Stimulated activated CD4-positive, alpha-beta T cell treated with anti-CD3 and anti-CD28 coated beads, TNF-alpha, amount 100 ng/mL, for 48 hours (primary cell): ENCODE measurements at regions not wholly inside any gene's neighbourhood (a gene's known extent, or its start where the extent isn't known, plus 50 kb on each side); places are given as distances from the start of the nearest gene placed in this dataset.

Experiments used
- DNase-seq, 3 donors: peaks; one replicate each; pipeline ENCODE4 v3.0.0-alpha.2; 2020; ENCODE audit warnings: low read depth in 3 of 3

DNA sequence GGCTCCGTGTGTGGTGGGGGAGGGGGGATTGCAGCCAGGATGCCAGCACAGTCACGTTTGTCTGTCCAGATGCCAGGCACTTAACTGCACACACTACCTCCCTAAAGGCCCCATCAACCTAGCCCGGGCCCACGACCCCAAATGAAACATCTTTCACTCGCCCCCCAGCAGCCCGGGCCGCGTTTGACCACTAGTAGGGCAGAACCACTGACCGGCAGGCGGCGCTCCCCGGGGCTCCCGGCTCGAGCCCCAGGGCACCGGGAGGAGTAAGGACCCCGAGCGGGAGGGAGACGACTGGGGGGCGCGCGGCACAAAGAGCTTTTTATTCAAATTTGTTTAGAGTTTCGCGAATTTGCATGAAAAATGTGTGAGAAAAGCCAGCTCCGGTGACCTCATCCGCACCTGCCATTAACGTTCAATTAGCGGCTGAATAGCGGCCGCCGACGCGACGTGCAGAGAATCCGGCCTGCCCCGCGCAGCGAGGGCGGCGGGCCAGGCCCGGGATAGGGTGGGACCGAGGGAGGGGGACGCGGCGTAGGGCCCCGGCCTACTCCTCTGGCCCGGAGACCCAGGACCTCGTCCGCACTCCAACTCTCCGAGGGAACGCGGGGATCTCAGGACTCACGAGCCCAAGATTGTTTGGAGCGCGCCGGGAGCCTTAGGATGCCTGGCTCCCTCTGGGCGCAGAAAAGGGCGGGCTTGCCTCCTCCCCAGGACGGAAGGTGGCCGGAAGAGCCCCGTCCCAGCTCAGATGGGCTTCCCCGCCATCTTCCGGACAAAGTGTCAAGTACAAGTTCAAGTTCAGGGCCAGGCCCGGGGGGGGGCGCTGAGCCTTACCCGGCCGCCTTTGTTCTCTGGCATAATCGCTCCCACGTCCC is 64.9 kb upstream of the POLG start:
- no peak for DNase-seq

DNA sequence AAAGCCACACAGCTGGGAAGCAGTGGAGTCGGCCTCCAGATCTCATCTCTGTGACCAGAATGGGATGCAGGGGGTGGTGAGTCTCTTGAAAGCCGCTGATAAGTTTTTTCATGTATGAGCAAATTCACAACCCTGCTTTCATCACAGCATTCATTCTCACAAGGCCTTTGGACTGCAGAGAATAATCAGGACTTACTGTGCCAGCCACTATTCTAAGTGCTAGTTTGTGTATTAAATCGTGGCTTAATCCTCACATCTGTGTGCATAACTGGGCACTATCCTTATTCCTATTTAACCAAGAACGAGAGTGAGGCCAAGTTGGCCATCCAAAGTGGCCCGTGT is 64.2 kb upstream of the POLG start:
- DNase-seq: no peak

DNA sequence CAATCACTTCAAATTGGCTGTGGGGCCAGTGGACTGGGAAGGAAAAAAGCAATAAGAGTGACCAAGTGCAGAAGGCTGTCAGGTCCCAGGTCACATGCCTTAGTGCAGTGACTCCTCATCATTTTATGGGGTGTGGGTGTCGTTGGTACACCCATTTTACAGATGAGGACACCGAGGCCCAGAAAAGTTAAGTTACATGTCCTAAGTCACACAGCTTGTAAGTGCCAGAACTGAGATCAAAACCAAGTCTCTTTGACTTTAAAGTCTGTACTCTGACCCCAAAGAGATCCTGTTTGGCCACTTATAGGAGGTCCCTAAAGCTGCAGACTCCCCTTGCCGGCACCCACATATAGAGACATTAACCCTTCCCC is 63.0 kb upstream of the POLG start:
- DNase-seq: no peak

DNA sequence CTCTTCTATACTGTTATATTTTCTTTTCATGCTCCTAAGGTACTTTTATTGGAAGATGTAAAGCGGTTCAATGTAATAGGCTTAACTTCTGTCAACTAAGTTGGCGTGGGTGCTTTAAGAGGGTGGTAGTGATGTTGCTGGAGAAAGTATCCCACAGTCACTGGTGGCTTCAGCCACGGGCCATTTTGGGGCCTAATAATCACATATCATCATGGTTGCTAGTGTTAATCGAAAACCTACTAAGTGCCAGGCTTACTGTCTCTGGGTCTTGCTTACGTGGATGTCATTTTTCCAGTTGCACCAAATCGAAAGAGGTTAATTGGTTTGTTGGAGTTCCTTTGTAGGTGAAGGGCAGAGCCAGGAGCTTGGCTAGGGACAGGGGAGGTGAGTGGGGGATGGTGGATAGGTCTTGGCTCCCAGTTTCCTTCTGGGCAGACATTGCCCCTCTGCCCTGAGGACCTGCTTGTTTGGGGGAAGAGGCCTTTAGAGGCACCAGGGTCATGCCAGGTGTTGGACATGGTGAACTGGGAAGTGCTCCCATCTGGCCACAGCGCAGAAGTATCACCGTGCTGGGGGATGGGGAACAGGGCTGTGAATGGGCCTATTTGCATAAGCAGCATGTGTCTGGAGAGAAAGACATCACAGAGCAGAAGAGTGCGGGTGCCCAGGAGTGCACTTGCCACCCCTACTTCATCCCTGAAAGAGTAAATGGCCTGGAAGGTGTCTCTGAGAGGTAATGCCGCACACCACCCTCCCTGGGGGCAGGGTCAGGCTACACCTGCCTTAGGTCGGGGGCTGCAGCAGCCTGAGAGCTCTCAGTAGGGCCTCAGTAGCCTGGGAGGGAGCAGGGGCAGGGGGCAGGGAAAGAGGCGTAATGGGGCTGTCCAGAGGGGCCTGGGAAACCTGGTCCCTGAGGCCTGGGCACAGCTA is 62.4 kb upstream of the POLG start:
- DNase-seq: no peak

DNA sequence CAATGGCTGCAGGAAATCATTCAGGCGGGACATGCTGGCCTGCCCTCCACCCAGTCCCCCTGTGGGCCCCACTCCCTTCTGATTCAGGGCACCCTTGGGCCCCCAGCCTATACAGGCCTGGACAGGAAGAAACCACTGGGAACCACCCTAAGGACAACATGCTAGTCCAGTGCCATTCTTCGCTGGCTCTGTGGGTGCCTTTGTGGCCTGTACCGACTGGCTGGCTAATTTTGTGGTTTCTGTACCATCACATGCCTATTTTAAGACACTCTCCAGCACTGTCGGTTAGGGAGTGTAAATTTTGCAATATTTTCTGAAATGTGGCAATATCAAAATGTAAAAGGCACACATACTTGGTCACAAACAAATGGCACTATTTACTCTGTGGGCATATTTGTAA is 61.4 kb upstream of the POLG start:
- no peak for DNase-seq

DNA sequence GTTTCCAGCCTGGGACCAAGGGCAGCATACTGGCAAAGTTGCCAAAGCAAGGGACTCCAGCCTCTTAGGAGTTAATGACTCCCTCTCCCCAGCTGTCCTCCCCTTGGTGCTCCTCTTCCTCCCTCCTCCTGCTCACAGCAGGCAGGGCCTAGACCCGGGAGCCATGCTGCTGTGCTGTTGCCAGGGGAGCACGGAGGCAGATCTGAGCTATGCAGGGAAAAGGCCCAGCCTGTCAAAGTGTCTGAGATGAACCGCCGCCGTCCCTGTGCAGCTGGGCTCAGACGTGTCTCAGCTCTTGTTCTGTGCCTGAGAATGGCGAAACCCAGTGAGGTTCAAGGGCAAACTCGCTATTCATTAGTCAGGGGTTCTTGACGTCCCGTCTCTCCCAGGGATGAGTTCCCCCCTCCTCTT is 60.8 kb upstream of the POLG start:
- DNase-seq: no peak

DNA sequence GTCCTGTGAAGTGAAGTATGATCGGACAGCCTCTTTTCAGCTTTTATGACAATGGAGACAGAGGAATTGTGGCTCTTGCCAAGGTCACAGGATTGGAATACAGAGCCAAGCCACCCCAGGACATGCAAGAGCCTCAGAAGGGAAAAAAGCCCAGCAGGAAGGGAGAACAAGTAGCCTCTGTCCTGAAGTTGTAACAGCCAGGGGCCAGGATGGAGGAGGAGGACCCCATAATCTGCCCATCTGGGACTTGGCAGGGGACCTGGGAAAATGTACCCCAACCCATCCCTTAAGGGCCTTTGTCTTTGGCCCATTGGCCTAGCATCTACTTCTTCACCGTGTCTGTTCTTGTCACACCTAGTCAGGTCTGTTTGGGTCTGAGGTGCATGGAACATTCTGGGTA is 60.4 kb upstream of the POLG start:
- no peak for DNase-seq

DNA sequence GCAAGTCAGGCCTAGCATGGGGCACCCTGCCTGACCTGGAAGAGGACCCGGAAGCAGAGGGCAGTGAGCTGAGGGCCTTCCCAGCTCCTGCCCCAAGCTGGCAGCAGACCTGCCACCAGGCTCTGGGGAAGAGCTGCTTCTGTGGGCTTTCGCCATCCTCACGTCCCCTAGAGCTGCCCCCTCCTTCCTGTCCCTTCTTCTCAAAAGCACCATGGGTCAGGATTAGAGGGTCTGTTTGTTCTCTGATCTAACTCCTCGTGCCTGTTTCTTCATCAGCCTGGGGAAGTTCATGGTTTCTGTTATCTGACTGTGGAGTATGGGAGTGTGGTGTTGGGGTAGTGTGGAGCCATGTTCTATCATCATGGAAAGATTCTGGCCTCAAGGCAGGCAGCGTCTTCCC is 58.4 kb upstream of the POLG start:
- DNase-seq: no peak

DNA sequence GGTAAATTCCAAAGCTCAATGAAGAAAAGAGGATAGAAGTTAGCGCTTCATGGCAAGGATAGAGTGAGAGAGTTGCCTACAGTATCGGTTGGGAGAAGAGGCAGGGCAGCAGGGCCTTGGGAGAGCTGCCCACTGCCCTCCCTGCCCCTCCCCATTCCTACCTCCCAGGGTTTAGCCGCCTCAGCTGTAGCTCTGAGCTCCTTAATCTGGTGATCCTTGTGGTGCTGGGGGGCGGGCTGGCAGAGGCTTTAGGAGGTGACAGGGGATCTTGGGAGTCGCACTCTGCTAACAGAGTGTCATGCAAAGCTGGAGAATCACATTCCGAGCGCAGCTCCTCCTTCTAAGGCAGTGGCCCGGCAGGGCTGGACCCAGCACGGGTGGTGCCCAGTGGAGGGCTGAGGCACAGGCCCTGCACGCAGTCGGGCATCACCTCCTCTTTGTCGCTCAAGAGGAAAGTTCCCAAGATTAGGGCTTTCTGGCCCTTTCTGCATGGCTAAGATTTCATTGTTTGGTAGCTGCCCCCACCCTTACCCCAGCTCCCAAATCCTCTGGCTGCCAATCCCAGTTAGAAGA is 57.1 kb upstream of the POLG start:
- DNase-seq: no peak

DNA sequence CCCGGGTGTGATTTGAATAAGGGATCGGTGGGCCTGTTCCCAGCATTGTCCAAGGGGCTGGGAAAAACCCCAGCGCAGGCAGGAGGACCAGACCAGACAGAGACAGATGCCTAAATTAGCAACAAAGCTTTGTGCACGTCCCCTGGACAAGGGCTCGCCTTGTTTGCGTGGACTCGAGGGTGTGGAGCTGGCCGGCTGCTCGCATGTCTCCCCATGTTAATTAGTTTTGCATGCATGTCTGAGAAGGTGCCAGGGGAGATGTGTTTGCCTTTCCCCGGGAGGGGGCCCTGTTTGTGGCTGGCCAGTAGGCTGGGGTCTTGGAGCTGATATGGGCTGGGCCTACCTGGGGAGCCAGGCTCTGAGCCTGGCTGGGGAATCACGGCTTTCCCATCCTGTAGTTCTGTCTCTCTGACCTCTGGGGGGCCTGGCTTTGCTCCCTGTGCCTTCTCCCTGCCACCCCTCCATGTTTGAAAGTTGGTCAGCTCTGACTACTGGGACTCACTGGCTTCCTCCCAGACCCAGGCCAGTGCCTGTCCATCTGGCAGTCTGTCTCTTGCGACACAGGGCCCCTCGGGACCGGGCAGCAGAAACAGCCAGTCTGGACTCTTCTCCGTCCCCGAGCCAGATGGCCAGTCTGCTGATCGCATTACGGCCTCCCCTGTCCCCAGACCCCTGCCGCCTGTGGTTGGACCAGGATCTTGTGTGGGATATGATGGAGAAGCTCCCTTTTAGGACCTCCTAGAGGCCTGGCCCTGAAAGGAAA is 55.4 kb upstream of the POLG start:
- no peak for DNase-seq

DNA sequence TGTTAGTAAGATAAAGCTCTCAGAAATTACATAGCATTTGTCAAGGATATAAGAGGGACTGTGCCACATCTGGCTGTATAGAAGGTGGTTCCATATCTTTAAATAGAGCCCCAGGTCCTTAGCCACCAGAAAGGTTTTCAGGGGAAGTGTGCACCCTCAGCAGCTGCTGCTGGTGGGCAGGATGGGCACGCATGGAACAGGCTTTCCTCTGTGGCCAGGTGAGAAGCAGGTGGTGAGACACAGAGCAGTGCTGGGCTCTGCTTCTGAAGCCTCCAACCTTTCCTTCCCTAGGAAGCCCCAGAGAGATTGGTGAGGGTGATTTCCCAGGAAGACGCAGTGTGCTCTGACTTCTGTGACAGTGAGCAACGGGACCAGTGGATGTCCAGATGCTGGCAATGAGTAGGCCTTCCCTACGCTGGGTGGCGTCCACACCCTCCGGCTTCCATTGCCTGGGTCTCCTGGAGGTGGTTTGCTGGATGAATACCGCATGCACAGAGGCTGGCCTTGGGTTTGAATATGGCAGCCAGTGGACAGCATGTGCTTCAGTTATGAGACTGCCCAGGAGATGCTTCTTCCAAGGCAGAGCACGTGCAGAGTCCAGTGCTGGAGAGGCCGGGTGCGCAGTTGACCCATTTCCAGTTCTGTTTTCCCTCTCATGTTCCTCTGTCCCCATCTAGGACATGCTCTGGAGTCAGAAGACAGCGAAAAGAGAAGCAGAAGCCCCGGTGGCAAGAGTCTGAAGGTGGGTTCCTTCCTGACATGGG is 52.7 kb upstream of the POLG start:
- DNase-seq: no peak

DNA sequence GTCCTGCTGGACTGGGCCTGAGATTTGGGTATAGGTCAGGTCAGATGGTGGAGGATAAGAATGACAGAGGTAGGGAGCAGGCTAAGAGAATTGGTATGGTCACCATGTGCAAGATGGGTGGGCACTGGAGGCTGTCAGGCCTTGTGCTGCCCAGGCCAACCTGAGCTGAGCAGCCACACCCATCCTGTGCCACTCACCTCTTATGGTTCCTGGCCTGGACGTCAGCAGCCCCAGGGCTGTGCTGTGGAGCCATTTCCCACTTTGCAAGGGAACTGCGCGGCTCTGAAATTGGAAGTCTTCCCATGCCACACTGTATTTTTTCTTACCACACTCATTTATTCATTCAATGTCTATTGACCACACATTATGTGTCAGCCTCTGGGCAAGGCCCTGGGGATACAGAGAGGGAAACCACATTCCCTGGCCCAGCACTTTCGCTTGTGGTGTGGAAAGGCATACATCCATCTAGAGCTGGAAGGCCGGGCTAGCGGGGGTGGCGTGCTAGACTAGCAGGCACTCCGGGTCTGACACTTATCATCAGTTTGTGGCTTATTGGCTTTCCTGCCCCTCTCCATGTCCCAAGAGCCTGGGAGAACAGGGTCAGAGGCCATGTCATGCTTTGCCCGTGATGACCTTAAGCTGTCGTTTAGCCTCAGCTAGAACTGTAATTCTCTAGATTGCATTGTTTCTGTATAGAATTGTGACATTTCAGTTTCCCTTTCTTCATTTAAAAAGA is 51.1 kb upstream of the POLG start:
- no peak for DNase-seq
